Right hindlimb (tissue), 1 donor: ENCODE measurements at regions not wholly inside any gene's neighbourhood (a gene's known extent, or its start where the extent isn't known, plus 50 kb on each side); places are given as distances from the start of the nearest gene placed in this dataset.

Experiments
- DNase-seq: peaks from one replicate; pipeline ENCODE4 v3.0.0-alpha.2; 2018

- DNase-seq, result no peak
These were observed 103.1 kb downstream of the FAS start for GRCh38 chr10:89093728-89094127.

DNA sequence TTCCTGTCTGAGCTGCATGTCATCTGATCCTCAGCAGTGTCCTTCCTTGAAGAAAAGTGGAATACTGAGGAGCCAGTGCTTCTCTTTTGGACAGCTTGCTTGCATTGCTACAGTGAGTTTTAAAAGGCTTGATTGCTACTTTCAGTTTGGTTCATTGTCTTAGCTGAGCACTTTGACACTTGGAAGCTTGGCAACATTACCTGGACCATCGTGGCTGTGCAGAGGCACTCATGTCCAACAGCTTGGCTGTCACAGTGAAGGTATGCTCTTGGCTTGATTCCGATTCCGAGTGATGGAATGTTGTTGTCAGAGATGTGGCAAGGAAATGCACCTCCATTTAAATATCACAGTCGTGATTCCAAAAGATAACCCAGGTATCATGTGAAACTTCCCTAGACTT lies 102.4 kb downstream of the FAS start:
- DNase-seq, result no peak

DNA sequence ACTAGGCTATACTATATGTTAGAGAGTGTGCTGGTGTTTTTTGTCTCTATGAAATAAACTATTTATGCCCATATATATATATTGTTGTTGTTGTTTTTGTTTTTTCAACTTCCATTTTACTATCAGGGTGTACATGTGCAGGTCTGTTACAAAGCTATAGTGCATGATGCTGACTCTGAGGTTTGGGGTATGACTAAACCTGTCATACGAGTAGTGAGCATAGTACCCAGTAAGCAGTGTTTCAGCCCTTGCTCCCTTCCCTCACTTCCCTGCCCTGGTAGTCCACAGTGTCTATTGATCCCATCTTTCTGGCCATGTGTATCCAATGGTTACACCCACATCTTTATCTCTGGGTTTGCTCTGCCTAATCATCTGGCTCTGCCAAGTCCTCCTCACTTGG lies 101.8 kb downstream of the FAS start:
- no peak for DNase-seq

DNA sequence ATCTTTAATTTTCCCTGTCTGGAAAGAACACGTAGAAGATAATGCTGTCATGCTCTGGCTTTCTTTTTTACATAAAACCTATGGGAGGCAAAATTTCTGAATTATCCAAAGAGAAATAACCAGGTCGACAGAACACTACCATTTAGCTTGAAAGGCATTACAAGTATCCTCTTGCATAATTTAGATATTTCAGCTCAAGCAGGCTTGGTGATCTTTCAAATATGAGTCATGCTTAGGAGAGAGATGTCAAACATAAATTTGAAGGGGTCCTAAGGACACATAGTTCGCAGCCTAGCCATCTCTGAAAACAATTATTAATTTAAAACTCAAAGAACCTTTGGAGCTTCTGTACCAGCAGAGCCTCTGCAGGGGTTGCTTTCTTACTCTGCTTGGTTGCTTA lies 100.9 kb downstream of the FAS start:
- DNase-seq, result no peak

DNA sequence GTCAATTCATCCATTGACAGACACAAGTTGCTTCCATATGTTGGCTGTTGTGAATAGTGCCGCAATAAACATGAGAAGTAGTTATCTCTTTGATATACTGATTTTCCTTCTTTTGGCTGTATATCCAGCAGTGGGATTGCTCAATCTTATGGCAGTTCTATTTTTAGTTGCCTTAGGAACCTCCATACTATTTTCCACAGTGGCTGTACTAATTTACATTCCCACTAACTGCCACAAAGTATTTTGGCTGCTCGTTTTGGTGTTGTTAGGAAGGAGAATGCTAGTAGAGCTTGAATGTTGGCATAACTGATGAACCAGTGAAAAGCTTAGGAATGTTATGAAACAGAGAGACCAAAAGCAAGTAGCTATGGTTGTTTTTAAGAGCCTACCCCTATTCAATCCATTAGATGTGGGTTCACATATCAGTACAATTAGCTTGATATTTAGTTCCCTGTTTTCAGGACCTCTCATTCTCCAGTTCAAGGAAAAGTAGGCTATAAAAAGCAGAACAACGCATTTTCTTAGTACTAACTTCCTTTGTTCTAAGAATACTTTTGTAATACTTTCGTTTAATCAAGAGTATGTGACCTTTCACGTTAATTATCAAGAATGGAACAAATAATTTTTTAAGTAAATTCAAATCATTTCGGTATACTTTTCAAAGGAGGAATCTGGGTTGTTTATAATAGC lies 100.3 kb downstream of the FAS start:
- DNase-seq, result no peak

DNA sequence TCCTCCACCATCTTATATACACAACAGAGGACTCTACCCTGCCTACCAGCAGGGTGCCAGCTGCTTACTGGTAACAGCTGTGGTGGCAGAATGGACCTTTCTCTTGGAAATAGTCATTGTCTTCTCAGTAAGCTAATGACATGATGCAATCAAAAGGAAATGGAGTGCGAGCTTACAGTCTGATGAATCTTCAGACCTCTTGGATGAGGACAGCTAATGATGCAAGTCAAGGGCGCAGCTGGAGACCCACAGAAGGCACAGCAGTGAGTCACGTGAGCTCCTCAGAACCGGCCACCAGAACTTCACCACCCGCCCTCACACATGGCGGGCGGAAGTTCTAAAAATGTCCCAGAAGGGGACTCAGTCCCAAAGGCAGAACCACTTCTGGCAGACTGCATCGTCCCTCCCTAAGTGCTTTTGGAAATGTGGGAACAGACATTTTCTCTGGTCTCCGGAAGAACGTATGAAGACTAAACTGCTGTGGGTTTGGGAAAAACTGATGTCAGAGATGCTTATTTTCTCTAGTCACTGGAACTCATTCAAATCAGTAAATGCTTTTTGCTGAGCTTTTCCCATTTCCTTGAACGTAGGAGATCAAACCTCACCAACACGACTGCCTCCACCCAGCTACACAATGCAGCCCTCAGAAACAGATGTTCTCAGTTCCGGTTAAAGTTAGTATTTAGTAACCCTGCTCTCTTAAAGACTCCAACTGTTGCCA lies 96.4 kb downstream of the FAS start:
- DNase-seq, result peak; percentile 60

DNA sequence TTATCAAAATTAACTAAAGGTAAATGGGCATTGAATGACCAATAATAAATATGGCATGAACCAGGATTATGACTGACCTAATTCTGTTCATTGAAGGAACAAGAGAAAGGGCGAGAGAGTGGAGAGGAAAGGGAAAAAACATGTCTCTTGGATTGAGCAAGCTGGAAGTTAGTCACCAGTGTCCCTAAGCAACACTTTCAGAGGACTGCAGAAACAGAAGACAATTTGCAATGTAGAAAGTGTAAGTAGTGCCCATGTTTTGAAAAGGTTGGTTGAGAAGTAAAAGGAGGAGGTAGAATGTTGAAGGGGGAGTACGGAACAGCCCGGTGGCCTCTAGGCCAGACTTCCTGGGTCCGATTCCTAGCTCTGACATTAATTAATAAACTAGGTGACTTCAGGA lies 94.6 kb downstream of the FAS start:
- DNase-seq, result no peak

DNA sequence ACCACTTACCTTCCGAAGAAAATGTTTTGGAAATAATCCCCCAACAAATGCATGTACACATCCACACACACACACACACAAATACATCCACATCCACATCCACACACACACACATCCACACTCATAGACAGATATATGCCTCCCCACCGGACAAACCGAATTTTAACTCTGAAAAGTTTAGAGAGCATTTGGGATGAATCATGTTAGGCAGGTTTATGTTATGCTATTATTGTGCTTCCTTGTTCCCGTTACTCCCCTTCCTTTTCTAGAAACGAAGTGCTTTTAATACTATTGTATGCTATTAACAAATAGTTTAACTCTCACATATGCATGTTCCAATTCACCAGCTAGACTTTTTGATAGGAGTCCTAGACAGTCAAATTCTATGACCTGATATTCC lies 91.5 kb downstream of the FAS start:
- no peak for DNase-seq

- DNase-seq, result no peak
These were observed 90.1 kb downstream of the FAS start for GRCh38 chr10:89080660-89081059.

- no peak for DNase-seq
These were observed 89.4 kb downstream of the FAS start for GRCh38 chr10:89079961-89080360.

DNA sequence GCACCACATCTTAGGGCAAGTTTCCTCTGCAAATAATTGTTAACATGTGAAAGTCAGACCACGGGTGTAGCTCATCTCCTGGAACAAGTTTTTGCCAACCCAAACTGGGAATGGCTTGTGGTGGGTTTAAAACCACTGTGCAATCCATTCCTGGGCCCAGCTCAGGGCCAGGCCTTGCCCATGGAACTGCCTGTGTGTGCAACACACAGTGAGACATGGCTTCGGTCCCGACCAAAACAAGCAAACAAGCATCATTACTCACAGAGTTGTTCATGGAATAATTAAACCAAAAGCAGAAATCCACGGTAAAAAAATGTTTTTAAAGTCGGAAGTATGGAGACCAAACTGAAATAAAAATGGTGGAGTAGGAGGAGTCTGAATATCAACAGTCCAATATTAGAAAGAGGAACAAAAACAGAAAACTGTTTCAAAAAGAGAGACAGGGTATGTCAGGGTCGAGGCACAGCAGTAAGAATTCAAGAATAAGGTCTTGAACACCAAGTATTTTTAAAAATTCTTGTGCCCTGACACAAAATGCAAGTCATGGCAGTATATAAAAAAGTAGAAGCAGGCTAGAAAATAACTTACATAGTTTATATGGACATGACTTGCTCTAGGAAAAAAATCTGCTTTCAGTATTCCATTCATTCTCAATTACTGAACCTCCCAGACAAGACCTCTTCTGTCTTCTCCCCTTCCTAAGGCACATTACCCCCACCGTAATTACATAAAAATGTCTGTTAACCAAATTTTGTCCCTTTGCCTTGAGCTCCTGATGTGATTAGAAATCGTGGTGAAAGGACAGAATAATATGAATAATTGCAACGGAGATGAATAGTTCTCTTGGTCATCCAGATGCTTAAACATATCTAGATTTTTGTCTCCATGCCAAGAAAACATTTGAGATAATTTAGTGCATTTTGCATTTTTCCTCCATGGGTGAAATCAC lies 88.4 kb downstream of the FAS start:
- peak; percentile 33 for DNase-seq

- DNase-seq, result no peak
These were observed 85.5 kb downstream of the FAS start for GRCh38 chr10:89076120-89076519.

GRCh38 chr10:89075631-89076030 lies 85.0 kb downstream of the FAS start:
- no peak for DNase-seq

DNA sequence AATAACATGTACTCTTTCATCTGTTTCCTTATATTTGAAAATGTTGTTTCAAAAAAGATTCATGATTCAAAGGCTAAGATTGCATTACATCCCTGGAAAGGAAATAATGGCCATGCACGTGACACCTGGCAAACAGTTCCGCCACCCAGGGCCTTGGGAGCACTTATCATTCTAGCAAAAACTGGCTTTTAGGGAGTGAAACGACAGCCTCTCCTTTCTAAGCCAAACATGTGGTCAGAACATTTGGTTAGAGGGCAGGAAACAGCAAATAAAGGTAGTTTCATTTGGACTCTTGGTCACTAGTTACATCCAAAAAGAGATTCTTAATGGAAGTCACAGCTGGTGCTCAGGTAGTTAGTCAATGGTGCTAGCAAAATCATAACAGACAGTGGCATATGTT lies 83.5 kb downstream of the FAS start:
- DNase-seq, result peak; percentile 75

GRCh38 chr10:89073719-89074118 lies 83.1 kb downstream of the FAS start:
- no peak for DNase-seq

GRCh38 chr10:89069589-89069988 lies 79.0 kb downstream of the FAS start:
- DNase-seq, result peak; percentile 28
